ENCODE measurements at regions not wholly inside any gene's neighbourhood (a gene's known extent, or its start where the extent isn't known, plus 50 kb on each side); places are given as distances from the start of the nearest gene placed in this dataset.

- TF ChIP-seq, protein P1, sequence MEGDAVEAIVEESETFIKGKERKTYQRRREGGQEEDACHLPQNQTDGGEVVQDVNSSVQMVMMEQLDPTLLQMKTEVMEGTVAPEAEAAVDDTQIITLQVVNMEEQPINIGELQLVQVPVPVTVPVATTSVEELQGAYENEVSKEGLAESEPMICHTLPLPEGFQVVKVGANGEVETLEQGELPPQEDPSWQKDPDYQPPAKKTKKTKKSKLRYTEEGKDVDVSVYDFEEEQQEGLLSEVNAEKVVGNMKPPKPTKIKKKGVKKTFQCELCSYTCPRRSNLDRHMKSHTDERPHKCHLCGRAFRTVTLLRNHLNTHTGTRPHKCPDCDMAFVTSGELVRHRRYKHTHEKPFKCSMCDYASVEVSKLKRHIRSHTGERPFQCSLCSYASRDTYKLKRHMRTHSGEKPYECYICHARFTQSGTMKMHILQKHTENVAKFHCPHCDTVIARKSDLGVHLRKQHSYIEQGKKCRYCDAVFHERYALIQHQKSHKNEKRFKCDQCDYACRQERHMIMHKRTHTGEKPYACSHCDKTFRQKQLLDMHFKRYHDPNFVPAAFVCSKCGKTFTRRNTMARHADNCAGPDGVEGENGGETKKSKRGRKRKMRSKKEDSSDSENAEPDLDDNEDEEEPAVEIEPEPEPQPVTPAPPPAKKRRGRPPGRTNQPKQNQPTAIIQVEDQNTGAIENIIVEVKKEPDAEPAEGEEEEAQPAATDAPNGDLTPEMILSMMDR (conservative IDR thresholded peaks at IDR 0.05; ENCODE audit: low read length): peak; percentile 70
- TF ChIP-seq EZH2phosphoT487 (IDR thresholded peaks at IDR 0.05; ENCODE audit: borderline replicate concordance): no peak
These were observed 89.5 kb downstream of the OR13H1 start for GRCh38 chrX:131633285-131633917.

Measured in Loucy (cell line).